Cerebellar nuclear complex (tissue), 1 donor: ENCODE measurements at regions not wholly inside any gene's neighbourhood (a gene's known extent, or its start where the extent isn't known, plus 50 kb on each side); places are given as distances from the start of the nearest gene placed in this dataset.
"Not testable (repeated sequence)": the region's sequence is repeated elsewhere in the genome, so short reads cannot be mapped to it uniquely, and the experiment has no call there.

Experiments
- DNase-seq, 2 experiments: peaks; one replicate each; lab custom pipeline; 2025; lab: John Stamatoyannopoulos, UW

GRCh38 chr7:45268013-45268412 is 110.4 kb downstream of the RAMP3 start:
- DNase-seq = no peak

GRCh38 chr7:45269192-45269591 is 111.6 kb downstream of the RAMP3 start:
- no peak for DNase-seq

DNA sequence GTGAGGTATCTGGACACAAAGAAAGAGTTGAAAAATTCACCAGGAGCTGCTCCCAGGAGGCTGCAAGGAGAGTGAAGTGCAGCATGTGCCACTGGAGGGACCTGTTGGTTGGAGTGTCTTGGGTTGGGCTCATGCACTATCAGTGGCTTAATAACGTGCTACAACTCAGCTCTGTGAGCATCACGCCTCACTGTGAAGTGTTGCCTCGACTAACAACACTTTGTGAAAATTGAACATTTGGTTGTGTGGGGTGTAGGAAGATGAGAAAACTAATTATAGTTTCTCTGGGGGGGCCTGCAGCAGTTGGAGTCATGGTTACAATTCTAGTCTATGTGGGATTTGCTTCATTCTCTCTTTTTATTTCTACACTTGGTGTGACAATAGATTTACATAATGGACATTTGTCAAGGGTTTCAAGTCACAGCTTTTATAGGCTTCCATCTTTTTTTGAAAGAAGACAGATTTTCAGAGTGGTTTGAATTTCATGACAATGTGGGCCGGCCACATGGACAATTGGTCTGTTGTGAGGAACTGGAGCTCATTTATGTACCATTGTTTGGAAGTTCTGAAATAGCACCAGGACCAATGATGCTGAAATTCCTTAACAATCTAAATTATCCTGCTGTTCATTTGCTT is 121.3 kb downstream of the RAMP3 start:
- no peak for DNase-seq

GRCh38 chr7:45289611-45290010 is 132.0 kb downstream of the RAMP3 start:
- not testable (repeated sequence) for DNase-seq

DNA sequence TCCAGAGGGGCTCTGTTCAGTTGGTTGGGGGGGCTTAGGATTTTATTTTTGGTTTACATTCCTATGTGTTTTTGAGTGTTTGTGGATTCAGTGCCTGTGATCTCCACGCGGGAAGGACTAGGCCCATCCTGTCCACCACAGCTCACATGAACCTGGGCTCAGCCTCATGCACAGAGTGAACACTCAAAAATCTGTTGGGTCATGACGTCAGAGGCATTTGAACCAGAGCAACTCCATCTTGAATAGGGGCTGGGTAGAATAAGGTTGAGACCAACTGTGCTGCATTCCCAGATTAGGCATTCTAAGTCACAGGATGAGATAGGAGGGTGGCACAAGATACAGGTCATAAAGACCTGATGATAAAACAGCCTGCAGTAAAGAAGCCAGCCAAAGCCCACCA is 133.3 kb downstream of the RAMP3 start:
- no peak for DNase-seq

GRCh38 chr7:45292481-45292880 is 134.9 kb downstream of the RAMP3 start:
- no peak for DNase-seq

DNA sequence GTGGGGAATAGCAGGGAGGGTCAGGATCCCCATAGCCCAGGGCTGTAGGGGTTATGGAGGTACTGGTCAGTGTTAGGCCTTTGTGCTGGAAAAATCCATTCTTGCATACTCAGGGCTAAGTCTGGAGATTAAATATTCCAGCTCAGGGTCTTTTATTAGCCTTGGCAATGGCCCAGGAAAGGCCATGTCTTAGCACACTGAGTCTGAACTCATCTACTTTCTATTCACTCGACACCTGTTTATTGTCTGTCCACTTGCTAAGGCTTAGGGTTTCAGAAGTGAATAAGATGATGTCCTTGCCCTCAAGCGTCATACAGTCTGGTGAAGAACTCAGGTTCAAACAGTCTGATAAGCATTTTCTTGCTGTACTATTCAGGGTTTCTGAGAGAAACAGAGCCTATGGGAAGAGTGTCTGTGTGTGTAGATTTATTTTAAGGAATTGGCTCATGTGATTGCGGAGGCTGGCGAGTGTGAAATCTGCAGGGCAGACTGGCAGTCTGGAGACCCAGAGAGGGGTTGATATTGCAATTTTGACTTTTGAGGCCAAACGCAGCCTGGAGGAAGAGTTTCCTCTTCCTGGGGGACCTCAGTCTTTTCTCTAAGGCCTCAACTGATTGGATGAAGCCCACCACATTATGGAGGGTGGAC is 135.8 kb downstream of the RAMP3 start:
- no peak for DNase-seq

DNA sequence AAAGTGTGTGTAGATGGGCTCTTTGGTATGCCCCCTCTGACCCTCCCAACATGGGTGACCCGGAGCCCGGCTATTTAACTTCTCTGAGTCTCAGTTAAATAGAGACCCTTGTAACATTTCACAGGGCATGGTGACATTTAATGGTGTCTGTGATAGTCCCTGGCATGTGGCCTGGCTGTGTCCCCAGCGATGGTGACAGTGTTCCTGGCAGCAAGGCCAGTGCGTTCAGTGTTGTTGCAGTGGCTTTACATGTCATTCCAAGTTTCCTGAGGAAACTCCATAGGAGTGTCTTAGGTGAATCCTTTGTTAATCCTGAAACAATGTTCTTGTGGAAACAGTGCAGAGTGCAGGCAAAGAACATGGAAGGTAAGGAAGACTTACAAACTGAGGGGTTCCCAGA is 137.0 kb downstream of the RAMP3 start:
- DNase-seq = no peak

DNA sequence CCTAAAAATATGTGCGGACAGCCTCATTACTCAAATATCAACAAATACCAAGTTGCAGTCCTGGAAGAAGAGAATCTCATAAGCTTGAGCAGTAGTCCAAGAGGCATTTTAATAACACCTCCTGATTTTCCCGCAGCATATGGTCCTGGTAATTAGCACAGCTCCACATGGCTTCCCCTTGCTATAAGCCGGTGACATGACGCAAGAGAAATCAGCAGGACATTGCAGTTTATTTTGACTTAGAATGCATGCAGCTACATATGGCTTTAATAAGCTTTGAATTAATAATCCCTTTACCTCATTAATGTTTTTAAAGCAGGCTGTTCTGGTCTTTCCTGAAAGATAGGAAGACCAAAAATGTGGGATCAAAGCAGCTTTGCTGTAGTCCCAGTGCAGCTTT is 137.6 kb downstream of the RAMP3 start:
- DNase-seq = peak in 1 of 2 experiments; percentile 64

DNA sequence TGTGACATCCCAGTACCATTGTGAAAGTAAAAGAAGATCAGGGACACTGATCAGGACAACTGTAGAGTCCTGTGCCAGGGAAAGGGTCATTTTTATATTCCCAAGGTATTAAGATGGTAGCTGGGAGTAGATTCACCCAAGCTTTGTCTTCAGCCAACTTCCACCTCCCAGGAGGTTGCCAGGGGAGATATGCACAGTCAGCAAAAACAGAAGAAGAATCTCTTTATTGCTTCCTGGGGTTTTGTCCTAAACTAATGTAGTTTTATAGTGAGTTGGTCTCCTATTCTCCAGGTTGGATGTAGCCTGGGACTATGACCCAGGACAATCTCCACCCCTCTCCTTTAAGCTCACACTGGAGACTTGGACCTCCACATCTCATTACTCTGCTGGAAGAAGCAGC is 139.2 kb downstream of the RAMP3 start:
- DNase-seq = no peak

DNA sequence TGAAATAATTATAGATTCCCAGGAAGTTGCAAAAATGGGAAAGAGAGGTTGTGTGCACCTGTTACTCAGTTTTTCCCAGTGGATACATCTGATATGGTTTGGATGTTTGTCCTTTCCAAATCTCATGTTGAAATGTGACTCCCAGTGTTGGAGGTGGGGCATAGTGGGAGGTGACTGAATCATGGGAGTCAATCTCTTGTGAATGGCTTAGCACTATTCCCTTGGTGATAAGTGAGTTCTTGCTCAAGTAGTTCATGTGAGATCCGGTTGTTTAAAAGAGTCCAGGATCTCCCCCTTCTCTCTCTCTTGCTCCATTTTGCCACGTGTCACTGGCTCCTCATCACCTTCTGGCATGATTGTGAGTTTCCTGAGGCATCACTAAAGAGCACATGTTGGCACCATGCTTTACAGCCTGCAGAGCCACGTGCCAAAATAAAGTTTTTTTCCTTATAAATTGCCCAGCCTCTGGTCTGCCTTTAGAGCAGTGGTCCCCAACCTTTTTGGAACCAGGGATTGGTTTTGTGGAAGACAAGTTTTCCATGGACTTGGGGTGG is 149.2 kb downstream of the RAMP3 start:
- no peak for DNase-seq

DNA sequence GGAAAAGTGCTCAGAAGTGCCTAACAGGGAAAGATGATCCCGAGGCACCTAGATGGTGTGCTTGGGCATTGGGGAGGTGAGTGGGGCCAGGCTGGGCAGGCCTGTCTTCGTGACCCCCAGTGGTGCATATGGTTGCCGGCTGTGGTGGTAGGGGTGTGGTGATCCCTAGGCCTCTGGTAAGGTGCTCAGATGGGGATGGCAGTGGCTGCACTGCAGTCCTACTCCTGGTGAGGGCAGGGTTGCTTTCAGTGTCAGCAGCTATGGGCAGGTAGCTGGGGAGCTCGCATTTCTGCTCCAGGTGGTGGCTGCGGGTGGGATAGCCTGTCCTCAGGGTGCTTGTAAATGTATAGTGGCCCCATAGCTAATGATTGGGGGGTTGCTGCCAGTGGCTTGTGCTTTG is 154.0 kb downstream of the RAMP3 start:
- DNase-seq = no peak

- not testable (repeated sequence) for DNase-seq
These were observed 157.9 kb downstream of the RAMP3 start for GRCh38 chr7:45315512-45315911.

- no peak for DNase-seq
These were observed 167.2 kb downstream of the RAMP3 start for GRCh38 chr7:45324683-45325237.

- no peak for DNase-seq
These were observed 167.8 kb downstream of the RAMP3 start for GRCh38 chr7:45325378-45325777.

- no peak for DNase-seq
These were observed 170.9 kb downstream of the RAMP3 start for GRCh38 chr7:45328403-45328981.

DNA sequence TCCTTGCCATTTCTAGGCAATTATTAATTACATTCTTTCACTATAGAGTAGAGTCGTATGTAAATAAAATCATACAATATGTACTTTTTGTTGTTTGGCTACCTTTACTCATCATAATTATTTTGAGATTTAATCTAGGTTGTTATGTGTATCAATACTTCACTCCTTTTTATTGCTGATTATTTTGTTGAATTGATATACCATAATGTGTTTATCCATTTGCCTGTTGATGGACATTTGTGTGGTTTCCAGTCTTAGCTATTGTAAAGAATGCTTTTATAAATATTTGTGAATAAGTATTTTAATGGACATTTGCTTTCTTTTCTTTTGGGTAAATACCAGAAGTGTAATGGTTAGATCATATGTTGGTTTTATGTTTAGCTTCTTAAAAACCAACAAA is 174.0 kb downstream of the RAMP3 start:
- no peak for DNase-seq

- not testable (repeated sequence) for DNase-seq
These were observed 177.4 kb downstream of the RAMP3 start for GRCh38 chr7:45335024-45335423.

DNA sequence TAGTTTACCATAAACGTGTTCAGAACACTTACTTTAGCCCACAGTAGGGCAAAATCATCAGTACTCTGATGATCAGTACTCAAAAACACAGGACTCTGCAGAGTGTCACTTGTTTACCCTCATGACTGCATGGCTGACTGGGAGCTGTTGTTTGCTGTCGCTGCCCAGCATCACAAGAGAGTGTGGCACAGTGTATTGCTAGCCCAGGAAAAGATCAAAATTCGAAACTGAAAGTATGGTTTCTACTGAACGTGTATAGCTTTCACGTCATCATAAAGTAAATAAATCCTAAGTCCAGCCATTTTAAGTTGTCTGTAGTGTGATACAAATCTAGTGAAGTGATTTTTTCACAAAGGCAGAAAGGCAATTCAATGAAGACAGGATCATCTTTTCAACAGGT is 184.6 kb downstream of the RAMP3 start:
- DNase-seq = no peak

DNA sequence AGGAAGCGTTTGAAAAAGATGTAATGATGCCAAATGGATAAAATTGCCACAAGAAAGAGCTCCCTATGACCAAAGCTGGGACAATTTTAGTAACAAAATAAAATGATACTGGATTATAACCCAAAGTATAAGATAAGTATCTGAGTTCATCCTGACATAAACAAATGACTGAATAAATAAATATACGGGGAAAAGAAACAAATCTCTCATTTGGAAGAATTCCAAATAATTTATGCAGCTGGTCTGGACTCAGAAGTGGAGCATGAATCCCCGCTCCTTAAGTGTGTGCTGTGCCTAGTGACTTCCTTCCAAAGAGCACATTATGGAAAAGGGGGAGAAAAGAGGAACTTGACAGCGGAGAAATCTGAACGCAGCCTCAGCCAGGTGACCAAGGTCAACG is 186.2 kb downstream of the RAMP3 start:
- no peak for DNase-seq

- no peak for DNase-seq
These were observed 190.2 kb downstream of the RAMP3 start for GRCh38 chr7:45347804-45348203.

GRCh38 chr7:45349090-45349489 is 191.5 kb downstream of the RAMP3 start:
- DNase-seq = no peak

DNA sequence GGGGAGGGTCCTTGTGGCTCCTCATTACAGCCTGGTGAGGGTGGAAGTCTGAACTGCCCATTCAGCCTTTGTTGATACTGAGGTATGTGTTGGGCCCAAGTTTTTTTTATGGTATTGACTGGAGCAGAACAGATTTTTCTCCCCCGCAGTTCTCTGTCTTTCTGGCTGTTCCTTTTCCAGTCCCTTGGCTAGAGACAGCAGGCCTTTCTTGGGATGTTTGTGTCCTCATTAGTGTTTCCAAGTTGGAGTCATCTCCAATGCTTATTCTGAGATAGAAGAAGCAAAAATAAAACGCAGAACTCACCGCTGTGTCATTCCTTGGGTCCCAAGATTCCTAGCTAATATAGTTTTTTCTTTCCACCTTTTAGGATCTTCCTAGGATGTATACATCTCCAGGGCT is 193.3 kb downstream of the RAMP3 start:
- DNase-seq = no peak
